Fibroblast of the conjunctiva (primary cell): ENCODE measurements at regions not wholly inside any gene's neighbourhood (a gene's known extent, or its start where the extent isn't known, plus 50 kb on each side); places are given as distances from the start of the nearest gene placed in this dataset.
A peak's percentile ranks its signal among the peaks of the same experiment; 100 is the strongest.

Experiments
- DNase-seq: peaks from one replicate; pipeline ENCODE4 v3.0.0-alpha.2; 2010; ENCODE audit warnings: low read depth

DNA sequence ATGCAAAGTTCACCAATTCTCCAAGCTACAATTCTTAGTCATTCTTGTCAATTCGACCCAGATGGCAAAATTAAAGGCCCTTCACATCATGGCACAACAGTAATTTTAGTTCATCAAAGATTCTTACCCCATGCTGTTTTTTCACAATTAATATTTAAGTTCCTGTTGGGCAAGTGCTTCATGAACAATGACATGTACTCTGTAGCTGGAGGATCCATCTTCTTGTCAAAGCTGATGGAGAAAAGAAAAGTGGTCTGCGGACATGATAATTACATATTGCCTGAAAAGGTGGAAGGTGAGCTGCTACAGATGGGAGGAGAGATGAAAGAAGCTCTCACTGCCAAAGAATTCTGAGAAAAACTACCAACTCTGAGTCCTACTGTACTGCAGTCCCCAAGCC lies 1370.3 kb upstream of the SLC10A2 start:
- DNase-seq = no peak

DNA sequence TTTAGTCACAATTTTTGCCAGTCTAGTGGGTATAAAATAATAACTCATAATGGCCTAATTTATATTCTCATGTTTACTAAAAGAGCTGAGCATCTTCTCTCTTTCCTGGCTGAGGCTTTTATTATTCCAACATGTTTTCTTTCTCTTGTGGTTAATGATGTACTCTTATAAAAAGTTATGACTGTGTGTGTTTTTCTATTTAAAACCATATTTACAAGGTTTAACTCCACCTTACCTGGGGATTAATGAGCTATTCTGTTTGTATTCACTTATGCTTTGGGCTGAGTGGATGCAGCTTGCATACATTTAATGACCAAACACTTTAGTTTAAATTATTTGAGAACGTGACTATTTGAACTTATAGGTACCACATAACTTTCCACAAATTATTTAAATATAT lies 1365.7 kb upstream of the SLC10A2 start:
- DNase-seq = no peak

- DNase-seq = no peak
Observed at GRCh38 chr13:104426435-104426834, 1360.2 kb upstream of the SLC10A2 start.

GRCh38 chr13:104422668-104423067 lies 1356.5 kb upstream of the SLC10A2 start:
- DNase-seq = no peak

- DNase-seq = no peak
Observed at GRCh38 chr13:104416973-104417372, 1350.8 kb upstream of the SLC10A2 start.

DNA sequence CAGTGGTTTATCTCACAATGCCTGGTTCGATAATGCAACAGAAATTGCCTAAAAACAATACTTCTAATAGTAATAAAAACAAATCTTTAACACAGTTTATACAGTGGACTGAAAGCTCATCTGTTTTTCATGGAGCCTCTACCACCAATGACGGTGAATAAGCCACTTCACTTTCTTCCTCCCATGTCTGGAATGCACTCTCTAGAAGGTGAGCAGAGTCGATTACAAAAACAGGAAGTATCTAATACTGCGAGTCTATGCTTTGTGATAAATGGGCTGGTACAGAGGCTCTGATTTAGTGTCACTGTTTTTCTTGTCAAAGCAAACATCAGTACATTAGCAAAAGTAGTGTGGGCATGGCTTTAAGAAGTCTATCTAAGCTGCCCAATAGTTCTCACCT lies 1348.6 kb upstream of the SLC10A2 start:
- DNase-seq = no peak

DNA sequence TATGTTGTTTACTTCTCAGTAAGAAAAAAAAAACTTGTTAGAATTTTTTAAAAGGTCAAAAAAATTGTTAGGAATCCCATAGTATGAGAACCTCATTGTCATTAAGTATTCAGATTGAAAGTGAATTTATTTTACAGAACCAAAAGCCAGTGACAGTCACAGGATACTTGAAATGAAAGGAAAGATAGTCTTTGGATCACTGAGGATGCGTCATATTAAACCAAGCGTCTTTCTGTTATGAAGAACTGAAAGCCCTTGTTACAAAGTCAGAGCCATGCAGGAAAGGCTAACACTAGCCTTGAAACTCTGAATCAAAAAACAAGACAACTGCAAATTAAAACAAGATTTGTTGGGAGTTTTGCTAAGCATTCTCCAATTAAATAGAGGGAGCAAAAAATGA lies 1348.0 kb upstream of the SLC10A2 start:
- no peak for DNase-seq

DNA sequence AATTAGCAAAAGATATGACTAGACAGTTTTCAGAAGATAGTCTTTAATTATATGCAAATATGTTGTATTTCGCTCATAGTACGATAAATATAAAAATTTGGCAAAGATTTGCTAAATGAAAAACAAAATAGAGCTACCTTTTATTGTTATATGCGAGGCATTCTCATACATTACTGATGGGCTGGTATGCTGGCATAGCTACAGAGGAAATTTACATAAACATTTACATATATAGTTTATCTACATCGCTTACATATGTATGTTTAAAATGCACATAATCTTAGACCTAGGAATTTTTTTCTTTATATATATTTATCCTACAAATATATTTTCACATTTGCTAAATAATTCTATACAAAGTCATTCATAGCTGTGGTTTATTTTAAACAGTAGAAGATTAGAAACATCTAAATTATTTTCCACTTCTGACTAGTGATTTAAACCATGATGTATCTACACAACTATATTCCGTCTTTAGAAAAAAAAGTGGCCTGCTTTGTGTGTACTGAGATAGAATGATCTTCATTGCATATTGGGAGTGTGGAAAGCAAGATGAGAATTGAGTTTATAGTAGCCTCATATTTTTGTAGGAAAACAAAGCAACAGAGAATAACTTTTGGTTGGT lies 1345.0 kb upstream of the SLC10A2 start:
- DNase-seq = no peak

- no peak for DNase-seq
Observed at GRCh38 chr13:104408733-104409132, 1342.5 kb upstream of the SLC10A2 start.

DNA sequence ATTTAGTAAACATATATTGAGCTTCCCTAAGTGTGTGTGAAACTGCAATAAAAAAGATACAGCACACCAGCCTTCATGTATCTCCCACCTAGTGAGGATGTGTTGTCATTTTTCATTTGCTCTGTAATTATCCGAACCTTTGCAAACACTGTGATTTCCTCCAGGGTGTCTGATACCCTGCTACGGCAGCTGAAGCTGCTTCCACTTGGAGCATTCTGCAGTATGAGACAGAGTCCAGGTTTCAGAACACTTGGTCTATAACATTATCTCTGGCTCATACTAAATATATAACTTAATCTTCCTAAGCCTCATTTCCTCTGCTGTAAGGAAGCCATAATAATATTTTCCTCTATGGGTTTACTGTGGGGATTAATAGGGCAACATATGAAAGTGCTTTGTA lies 1338.1 kb upstream of the SLC10A2 start:
- no peak for DNase-seq

DNA sequence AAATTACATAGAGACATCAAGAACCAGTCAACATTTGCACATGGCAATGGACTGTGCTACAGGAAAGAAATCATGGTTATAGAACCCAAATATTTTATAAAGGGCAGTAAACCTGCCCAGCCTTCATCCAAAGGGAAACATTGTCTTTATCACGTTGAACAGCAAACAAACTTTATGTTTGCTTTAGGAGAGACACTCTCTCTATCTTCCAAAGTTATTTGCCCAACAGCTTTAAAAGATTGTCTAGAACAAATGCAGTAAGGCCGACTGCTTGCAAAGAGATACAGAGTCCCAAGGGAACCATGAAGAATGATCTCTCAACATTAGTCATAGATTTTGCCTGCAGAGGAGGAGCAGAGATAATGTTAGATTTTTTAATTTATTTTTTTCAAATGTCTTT lies 1323.5 kb upstream of the SLC10A2 start:
- peak; percentile 1 for DNase-seq

DNA sequence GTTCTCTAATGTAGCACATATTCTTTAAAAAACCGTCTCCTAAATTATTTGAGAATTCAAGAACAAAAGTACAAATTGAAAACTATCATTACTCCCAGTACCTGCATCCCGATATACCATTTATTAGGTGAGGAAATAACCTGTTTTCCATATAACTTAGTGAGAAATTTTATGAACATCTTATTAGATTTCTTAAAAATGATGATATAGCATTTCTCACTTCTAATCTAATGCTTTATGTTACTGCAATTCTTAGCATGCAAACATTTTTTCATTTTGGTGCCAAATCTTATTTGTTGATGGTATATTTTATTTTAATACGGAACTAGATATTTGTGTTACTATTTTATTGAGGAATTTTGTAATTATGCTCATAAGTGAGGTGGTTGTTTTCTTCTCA lies 1321.3 kb upstream of the SLC10A2 start:
- DNase-seq = no peak

DNA sequence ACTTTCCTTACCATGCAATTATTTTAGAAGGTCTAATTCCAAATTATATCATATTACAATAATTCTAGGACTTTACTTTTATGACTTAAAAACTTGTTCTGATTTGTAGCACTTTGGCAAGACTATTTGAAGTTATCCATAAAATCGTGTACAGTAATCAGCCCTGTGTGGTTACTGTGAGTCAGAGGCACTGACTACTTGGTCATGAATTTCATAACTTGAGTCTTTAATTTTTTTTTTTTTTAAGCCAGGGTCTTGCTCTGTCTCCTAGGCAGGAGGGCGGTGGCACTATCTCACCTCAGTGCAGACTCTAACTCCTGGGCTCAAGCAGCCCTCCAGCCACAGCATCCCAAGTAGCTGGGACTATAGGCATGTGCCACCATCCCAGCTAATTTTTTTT lies 1319.2 kb upstream of the SLC10A2 start:
- no peak for DNase-seq

GRCh38 chr13:104382951-104383350 lies 1316.7 kb upstream of the SLC10A2 start:
- DNase-seq = no peak

GRCh38 chr13:104376588-104376987 lies 1310.4 kb upstream of the SLC10A2 start:
- DNase-seq = no peak

DNA sequence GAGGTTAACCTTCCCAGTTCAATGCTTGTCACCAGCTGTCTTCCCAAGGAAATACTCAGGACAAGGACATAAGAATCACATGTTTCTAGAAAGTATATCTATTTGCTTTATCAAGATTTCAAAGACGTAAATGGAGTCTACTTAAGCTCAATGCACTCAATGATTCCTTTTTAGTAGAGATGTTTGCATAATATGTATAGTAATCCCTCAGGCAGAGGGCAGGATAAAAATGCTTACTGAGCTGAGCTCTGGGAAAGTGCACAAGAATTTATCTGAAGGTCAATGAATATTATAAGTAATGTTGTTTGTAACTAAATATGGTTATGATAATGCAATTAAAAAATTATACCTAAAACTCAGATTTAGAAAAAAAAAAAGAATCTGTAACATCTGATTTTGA lies 1309.4 kb upstream of the SLC10A2 start:
- DNase-seq = no peak

GRCh38 chr13:104372095-104372655 lies 1306.0 kb upstream of the SLC10A2 start:
- DNase-seq = no peak

DNA sequence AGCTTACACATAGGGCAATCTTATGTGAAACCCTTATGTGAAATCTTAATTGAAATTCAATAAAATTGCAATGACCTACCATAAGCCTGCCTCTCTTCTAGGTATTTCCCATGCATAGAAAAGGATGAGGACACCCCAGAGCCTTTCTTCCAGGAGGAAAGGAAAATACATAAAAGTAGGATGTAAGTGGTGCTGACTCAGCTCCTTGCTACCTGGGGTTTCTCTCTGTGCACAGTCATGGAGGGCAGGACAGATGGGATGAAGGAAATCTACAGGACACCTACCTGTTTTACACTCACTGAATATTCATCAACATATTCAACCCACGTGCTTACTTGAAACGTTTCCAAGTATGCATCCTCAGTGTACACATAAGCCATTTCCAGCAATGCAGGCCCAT lies 1299.2 kb upstream of the SLC10A2 start:
- DNase-seq = no peak

GRCh38 chr13:104357672-104358354 lies 1291.6 kb upstream of the SLC10A2 start:
- DNase-seq = no peak

- no peak for DNase-seq
Observed at GRCh38 chr13:104357174-104357573, 1291.0 kb upstream of the SLC10A2 start.

DNA sequence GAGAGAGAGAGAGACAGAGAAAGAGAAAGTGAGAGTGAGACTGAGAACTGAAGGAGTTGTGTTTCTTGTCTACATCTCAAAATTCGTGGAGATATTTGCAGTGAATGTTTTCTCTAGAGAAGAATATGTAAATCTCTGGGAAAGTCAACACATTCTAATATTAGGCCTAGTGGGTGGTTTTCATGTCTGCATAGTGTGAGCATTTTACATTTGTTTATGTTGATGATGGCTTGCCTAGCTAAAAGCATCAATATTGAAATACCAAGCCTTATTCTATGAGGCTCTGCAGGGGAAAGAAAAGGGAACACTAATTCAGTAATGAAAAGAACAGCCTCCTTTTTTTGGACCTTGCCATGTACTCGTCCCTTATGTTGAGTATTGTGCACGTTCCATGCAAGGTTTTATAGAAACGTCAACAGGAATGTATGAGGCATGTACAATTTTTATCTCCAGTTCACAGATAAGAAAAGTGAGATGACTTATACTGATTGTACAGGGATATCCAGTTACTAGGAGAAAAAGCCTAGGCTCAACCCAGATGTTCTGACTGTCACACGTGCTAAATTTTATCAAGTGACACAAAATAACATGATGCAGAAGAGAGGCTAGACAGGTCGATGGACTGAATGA lies 1288.9 kb upstream of the SLC10A2 start:
- no peak for DNase-seq

GRCh38 chr13:104327211-104327610 lies 1261.0 kb upstream of the SLC10A2 start:
- no peak for DNase-seq

DNA sequence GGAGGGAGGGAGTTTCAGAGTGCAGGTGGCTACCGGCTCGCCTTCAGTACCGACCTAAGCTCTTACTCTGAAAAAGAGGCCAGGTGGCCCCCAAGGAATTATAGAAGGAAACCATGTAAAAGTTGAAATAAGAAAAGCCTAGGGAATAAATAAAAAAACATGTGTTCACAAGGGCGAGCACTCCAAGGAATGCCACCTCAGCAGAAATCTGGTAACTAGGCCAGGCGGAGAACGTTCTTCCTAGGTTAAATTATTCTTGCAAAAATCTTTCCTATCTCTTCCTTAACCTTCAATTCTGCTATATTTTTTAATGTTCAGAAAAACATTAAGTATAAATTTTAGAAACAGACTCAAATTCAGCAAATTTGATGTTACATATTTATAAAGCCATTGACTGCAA lies 1260.3 kb upstream of the SLC10A2 start:
- DNase-seq = no peak
